NCI-H2081 (cell line): ENCODE measurements at regions not wholly inside any gene's neighbourhood (a gene's known extent, or its start where the extent isn't known, plus 50 kb on each side); places are given as distances from the start of the nearest gene placed in this dataset.
"Not testable (repeated sequence)": the region's sequence is repeated elsewhere in the genome, so short reads cannot be mapped to it uniquely, and the experiment has no call there.

Experiments used
- DNase-seq, 2 experiments: peaks; one replicate each; lab custom pipeline; 2025; lab: John Stamatoyannopoulos, UW

DNA sequence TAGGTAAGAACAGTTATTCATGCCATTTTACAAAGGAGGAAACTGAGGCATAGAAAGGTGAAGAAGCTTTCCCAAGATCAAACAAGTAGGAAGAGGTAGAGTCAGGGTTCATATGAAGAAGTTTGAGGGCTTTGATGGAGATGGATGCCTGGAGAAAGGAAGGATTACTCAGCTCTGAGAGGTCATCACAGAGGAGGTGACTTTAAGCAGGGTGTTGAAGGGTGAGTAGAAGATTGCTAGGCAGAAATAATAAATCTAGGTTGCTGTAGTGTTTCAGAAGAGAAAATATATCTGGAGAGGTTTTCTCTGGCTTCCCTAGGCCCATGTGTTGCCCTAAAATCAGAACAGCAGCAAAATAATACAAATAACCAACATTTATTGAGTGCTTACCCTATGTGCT is 196.3 kb downstream of the PALM2AKAP2 start:
- no peak for DNase-seq

- no peak for DNase-seq
Measured at GRCh38 chr9:109977521-109977920, 197.5 kb downstream of the PALM2AKAP2 start.

DNA sequence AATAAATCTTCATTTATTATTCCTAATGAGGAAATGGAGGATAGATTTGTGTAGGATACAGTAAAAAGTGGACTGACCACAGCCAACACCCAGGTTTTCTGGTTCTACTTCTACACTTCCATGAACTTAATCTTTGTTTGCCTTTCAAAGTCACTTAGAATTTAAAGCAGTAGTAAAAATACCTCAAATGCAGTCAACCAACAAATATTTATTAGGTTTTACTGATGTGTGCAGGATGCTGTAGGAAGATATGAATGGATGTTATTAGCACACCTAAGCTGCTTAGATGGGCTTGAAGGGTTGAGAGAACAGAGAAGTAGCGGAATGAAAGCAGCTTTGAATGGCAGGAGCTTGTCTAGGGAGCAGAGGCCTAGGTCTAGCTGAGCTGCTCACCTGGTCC is 201.1 kb downstream of the PALM2AKAP2 start:
- no peak for DNase-seq

- no peak for DNase-seq
Measured at GRCh38 chr9:109986521-109986991, 206.6 kb downstream of the PALM2AKAP2 start.

DNA sequence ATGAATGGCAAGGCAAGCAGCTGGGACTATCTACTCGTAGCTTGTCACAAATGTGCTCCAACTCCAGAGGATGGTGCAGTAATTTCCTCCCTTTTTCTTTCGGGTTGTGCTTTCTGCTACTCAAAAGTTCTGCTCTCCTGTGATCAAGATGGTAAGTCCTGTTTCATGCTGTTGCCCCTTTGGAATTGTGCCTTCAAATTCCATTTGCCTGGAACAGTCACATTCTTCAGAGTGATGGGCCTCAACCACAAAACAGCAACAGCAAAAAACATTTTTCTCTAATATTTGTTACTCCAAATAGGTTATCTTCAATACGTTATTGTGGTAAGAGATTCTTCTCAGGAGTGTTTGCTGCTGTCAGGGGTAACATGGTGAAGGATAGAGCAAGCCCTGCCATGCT is 209.3 kb downstream of the PALM2AKAP2 start:
- DNase-seq: no peak

DNA sequence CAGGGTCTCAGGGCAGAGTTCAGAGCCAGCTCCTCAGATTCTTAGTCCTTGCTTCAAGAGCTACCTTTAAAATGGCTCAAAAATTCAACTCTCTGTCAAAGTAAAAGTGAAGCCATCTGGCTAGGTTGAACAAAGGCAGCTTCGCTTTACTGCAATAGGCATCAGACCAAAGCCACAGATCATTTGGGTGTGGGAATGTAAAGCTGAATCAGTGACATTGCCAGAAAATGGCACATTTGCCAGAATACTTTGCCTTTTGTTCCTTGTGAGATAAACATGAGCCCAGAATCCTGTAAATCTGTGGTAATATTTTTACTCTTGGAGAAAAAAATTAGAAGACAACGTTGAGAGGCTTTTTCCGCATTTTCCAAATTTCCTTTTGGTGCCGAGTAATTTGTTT is 210.5 kb downstream of the PALM2AKAP2 start:
- no peak for DNase-seq

GRCh38 chr9:109992293-109992692 is 212.3 kb downstream of the PALM2AKAP2 start:
- DNase-seq: no peak

GRCh38 chr9:109993250-109993978 is 213.4 kb downstream of the PALM2AKAP2 start:
- DNase-seq: no peak

DNA sequence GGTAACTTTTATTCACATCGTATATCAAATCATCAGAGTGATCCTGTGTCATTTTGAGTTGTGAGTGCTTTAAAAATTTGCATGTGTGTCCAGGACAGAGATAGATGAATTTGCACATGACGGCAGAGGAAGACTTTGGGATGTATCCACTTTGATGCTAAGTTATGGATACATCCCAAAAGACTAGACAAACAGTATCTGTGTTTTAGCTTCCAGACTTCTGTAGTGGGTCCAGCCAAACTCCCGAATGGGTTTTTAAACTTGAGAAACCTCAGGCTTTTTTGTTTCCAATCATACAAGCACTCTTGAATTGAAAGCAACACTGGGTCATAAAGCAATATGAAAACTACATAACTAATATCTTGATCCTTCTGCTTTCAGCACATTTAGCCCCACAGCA is 213.8 kb downstream of the C9orf152 start:
- DNase-seq: no peak

DNA sequence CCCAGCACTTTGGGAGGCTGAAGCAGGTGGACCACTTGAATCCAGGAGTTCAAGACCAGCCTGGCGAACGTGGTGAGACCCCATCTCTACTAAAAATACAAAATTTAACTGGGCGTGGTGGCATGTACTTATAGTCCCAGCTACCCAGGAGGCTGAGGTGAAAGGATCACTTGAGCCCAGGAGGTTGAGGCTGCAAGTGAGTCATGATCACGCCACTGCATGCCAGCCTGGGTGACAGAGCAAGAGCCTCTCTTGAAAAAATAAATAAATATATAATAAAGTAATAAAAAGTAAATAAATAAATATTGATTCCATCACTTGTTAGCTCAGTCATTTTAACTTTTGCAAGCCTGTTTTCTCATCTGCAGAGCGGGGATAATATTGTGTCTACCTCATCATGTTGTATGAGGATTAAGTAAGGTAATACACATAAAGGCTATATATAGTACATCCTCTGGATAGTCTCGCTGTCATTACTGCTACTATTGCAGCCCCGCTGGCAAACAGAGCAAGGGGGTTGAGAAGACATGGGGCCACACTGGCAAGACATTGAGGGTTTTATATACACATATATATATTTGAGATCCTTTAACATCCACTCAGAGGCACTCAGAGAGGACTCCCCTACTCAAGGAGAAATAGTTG is 210.9 kb downstream of the C9orf152 start:
- no peak for DNase-seq

- no peak for DNase-seq
Measured at GRCh38 chr9:109997682-109998081, 210.3 kb downstream of the C9orf152 start.

- not testable (repeated sequence) for DNase-seq
Measured at GRCh38 chr9:110005521-110005920, 202.4 kb downstream of the C9orf152 start.

DNA sequence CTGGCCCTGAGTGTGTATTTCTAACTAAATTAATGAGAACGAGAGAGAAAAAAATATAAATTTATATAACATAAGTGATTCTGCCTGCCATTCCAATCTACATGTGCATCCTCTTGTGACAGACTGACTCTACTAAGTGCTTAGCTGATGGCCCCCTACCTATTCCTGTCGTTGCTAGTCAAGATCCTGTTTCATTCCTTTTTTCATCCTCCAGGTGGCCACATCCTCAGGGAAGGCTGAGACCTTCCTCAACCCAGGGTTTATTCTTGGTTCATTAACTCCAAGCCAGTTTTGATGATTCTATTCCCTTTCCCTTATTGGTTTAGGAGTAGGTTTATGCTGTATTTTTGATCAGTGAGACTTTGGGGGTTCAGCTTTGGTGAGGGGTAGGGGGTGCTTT is 201.3 kb downstream of the C9orf152 start:
- no peak for DNase-seq

DNA sequence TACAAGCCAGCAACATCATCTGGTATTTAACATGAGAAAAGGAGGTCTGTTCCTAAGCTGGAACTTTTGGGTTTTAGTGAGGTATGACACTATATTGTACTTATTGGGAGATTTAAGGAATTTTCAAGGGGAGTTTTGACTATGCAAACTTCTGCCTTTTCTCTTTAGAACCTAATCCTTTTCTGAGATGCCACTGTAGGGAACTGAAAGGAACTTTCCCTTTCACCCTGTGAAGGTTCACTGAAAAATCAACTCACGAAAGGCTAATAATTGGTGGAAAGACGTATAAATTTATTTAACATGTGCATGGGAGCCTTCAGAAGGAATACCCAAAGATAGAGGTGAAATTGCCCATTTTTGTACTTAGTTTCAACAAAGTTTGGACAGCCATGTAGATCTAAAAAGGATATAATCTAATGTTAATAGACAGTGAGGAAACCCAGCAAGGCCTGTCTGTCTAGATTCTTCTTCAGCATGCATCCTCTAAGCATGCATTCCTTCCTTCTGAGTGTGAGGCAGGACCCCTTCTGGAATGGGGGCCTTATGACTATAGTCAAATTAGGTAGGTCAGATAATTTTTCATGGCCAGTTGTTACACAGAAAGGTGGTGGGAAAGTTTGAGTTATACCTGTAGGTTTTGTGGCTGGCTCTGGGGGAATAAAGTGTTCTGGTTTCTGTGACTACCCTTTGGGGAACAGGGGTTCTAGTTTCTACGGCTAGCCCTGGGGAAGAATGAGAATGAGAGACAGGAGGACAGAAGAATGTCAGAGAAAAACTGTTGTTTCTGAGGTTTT is 200.3 kb downstream of the C9orf152 start:
- DNase-seq: no peak

GRCh38 chr9:110008663-110009062 is 199.3 kb downstream of the C9orf152 start:
- DNase-seq: no peak

GRCh38 chr9:110011628-110012320 is 196.2 kb downstream of the C9orf152 start:
- no peak for DNase-seq

- no peak for DNase-seq
Measured at GRCh38 chr9:110013064-110013463, 194.9 kb downstream of the C9orf152 start.

DNA sequence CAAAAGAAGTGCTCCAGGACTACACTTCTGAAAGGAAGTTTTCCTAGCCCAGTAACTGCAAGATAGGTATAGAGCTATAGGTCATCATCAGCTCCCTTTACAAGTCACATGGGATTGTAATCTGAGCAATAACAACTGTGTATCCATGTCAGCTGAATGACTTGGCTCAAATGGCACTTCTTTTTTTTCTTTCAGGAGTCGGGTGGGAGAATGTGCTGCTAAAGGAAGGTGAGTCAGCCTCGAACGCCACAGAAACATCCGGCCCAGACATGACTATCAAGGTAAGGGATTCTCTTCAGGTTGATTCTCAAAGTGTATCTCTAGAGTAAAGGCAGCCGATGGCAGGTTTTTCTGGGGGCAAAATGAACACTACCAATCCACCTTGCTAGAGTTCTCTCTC is 192.2 kb downstream of the C9orf152 start:
- no peak for DNase-seq

GRCh38 chr9:110016340-110016739 is 191.6 kb downstream of the C9orf152 start:
- no peak for DNase-seq

DNA sequence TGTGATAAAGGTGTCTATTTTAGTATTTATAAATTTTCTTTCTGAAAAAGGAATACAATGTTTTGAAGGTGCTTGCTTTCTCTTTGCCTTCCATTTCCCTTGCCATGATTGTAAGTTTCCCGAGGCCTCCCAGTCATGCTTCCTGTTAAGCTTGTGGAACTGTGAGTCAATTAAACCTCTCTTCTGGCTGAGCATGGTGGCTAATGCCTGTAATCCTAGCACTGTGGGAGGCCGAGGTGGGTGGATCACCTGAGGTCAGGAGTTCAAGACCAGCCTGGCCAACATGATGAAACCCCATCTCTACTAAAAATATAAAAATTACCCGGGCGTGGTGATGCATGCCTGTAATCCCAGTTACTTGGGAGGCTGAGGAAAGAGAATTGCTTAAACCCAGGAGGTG is 187.7 kb downstream of the C9orf152 start:
- DNase-seq: not testable (repeated sequence)

- DNase-seq: no peak
Measured at GRCh38 chr9:110021891-110022290, 186.1 kb downstream of the C9orf152 start.

GRCh38 chr9:110023221-110023620 is 184.7 kb downstream of the C9orf152 start:
- DNase-seq: not testable (repeated sequence)
